Muscle of leg (tissue), 3 donors: ENCODE measurements at regions not wholly inside any gene's neighbourhood (a gene's known extent, or its start where the extent isn't known, plus 50 kb on each side); places are given as distances from the start of the nearest gene placed in this dataset.
"Not testable (repeated sequence)": the region's sequence is repeated elsewhere in the genome, so short reads cannot be mapped to it uniquely, and the experiment has no call there.

ENCODE experiments used
- DNase-seq: peaks from one replicate; pipeline ENCODE4 v3.0.0; 2013
- H3K27ac ChIP-seq: one replicate; pipeline ENCODE4 v1.5.1; 2013; ENCODE audit warnings: mild to moderate bottlenecking, low read length, control low read depth
- H3K27me3 ChIP-seq: one replicate; pipeline ENCODE4 v1.6.1; 2013; ENCODE audit warnings: low read length; ENCODE audit not compliant: control insufficient read depth, insufficient read depth
- H3K36me3 ChIP-seq: one replicate; pipeline ENCODE4 v1.6.1; 2013; ENCODE audit warnings: low read length; ENCODE audit not compliant: control insufficient read depth, insufficient read depth
- H3K4me1 ChIP-seq: one replicate; pipeline ENCODE4 v1.6.1; 2013; ENCODE audit warnings: low read length; ENCODE audit not compliant: control insufficient read depth, insufficient read depth
- H3K4me3 ChIP-seq: one replicate; pipeline ENCODE4 v1.5.1; 2013; ENCODE audit warnings: low read length, control low read depth
- H3K9me3 ChIP-seq: replicated peaks from 2 replicates; pipeline ENCODE4 v1.6.1; 2013; ENCODE audit warnings: low read depth, low read length; ENCODE audit not compliant: control insufficient read depth
- WGBS: methylation state at CpG from one replicate; pipeline ENCODE4 v1.1.5; 2013; ENCODE audit warnings: missing lambda C conversion rate; ENCODE audit not compliant: insufficient coverage; 5-methylcytosine and 5-hydroxymethylcytosine counted together

GRCh38 chr10:34890939-34891338 lies 75.8 kb upstream of the PARD3 start:
- H3K27me3 ChIP-seq = no peaks in the 10 kb centered on the region
- no peak overlapping the region for H3K4me3 ChIP-seq
- H3K36me3 ChIP-seq = no peaks in the 10 kb centered on the region
- 46% methylated on average over 2 of the region's 2 CpGs for WGBS
- H3K27ac ChIP-seq = no peak overlapping the region
- no peaks in the 10 kb centered on the region for H3K4me1 ChIP-seq
- no peaks in the 10 kb centered on the region for H3K9me3 ChIP-seq
- DNase-seq = no peak

GRCh38 chr10:34889004-34889869 lies 74.1 kb upstream of the PARD3 start:
- H3K4me1 ChIP-seq = no peaks in the 10 kb centered on the region
- no peak overlapping the region for H3K27ac ChIP-seq
- 90% methylated on average over 12 of the region's 16 CpGs for WGBS

DNA sequence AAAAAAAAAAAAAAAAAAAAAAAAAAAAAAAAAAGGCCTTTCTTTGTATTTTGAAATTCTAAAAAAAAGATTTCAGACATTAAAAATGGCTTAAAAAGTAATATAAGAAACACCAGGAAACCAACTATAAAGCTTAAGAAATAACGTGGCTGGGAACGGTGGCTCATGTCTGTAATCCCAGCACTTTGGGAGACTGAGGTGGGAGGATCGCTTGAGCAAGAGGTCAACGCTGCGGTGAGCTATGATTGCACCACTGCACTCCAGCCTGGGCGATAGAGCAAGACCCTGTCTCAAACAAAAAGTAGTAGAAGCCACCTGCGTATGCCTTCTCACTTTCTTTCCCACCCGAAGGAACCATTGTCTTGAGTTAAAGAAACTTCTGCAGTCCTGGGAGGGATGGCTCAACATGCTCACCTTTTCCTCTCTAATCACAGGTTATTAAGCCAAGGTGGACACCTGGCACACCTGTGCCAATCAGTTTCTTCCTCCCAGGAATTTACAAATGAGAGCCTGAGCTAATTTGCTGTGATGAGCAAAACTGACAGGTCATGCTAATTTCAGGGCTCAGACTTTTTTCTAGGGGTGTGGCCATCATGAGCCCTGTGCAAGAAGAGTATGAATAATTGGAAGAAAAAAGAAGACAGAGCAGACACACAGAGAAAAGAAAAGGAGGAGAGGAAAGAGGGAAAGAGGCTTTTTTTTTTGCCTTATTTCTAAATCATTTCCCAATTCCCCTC lies 72.0 kb upstream of the PARD3 start:
- H3K27ac ChIP-seq = no peak overlapping the region
- no peak for DNase-seq
- H3K4me1 ChIP-seq = no peaks in the 10 kb centered on the region
- no peaks in the 10 kb centered on the region for H3K27me3 ChIP-seq
- H3K9me3 ChIP-seq = no peaks in the 10 kb centered on the region
- 90% methylated on average over 6 of the region's 8 CpGs for WGBS
- H3K4me3 ChIP-seq = no peak overlapping the region
- no peaks in the 10 kb centered on the region for H3K36me3 ChIP-seq

More at GRCh38 chr10:34889004-34889869, 74.1 kb upstream of the PARD3 start:
- H3K36me3 ChIP-seq = no peaks in the 10 kb centered on the region
- DNase-seq = no peak
- no peaks in the 10 kb centered on the region for H3K9me3 ChIP-seq
- no peaks in the 10 kb centered on the region for H3K27me3 ChIP-seq
- H3K4me3 ChIP-seq = no peak overlapping the region

DNA sequence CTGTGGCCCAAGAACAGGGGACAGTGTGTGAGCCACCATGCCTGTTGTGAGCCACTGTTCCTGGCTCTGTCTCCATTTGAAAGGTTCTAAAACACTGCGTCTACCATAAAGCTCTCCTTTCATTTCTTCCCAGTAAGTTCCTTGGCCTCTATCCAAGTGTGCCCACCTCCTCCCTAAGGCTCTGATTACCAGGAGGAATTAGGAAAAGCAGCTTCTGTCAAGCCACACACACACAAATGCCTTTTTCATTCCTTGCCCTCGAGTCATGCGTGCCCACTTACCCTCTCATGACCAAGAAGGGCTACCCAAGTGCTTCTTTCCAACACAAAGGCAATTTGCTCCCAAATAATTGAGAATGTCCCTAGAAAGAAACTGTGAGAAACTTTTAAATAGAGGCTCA lies 70.8 kb upstream of the PARD3 start:
- Histone ChIP-seq H3K36me3 (no peaks in the 10 kb centered on the region), H3K27me3 (no peaks in the 10 kb centered on the region), H3K9me3 (no peaks in the 10 kb centered on the region), H3K4me1 (no peaks in the 10 kb centered on the region), H3K27ac (no peak overlapping the region), H3K4me3 (no peak overlapping the region)
- 100% methylated on average over 1 of the region's 3 CpGs for WGBS
- DNase-seq = no peak

DNA sequence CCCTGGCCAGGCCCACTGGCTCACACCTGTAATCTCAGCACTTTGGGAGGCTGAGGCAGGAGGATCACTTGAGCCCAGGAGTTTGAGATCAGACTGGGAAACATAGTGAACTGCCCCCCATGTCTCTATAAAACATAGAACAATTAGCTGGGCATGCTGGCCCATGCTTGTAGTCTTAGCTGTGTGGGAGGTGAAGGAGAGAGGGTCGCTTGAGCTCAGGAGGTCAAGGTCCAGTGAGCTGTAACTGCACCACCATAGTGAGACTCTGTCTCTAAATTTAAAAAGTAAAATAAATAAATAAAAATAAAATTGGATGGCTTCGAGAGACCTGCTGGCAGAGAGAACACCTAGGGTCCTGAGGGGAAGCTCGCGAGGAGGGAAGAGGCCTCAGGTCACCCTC lies 69.9 kb upstream of the PARD3 start:
- no peaks in the 10 kb centered on the region for H3K27me3 ChIP-seq
- 92% methylated on average over 2 of the region's 4 CpGs for WGBS
- no peaks in the 10 kb centered on the region for H3K4me1 ChIP-seq
- H3K27ac ChIP-seq = no peak overlapping the region
- no peak overlapping the region for H3K4me3 ChIP-seq
- H3K36me3 ChIP-seq = no peaks in the 10 kb centered on the region
- H3K9me3 ChIP-seq = no peaks in the 10 kb centered on the region
- no peak for DNase-seq

GRCh38 chr10:34884272-34884952 lies 69.3 kb upstream of the PARD3 start:
- H3K4me1 ChIP-seq = no peaks in the 10 kb centered on the region
- H3K27me3 ChIP-seq = no peaks in the 10 kb centered on the region
- H3K36me3 ChIP-seq = no peaks in the 10 kb centered on the region
- WGBS = 89% methylated on average over 2 of the region's 4 CpGs
- H3K4me3 ChIP-seq = no peak overlapping the region
- DNase-seq = no peak
- no peaks in the 10 kb centered on the region for H3K9me3 ChIP-seq
- H3K27ac ChIP-seq = no peak overlapping the region

GRCh38 chr10:34880817-34881216 lies 65.7 kb upstream of the PARD3 start:
- no peaks in the 10 kb centered on the region for H3K4me1 ChIP-seq
- no peak overlapping the region for H3K4me3 ChIP-seq
- H3K36me3 ChIP-seq = no peaks in the 10 kb centered on the region
- 72% methylated on average over 2 of the region's 7 CpGs for WGBS
- no peaks in the 10 kb centered on the region for H3K27me3 ChIP-seq
- no peaks in the 10 kb centered on the region for H3K9me3 ChIP-seq
- DNase-seq = no peak
- no peak overlapping the region for H3K27ac ChIP-seq

- H3K9me3 ChIP-seq, H3K27me3 ChIP-seq, H3K36me3 ChIP-seq, H3K4me3 ChIP-seq, H3K4me1 ChIP-seq, H3K27ac ChIP-seq, DNase-seq: not testable (repeated sequence)
- no CpG with 5 or more reads among the region's 1 CpG for WGBS
Measured at GRCh38 chr10:34878651-34879050, 63.6 kb upstream of the PARD3 start.

GRCh38 chr10:34875061-34875460 lies 60.0 kb upstream of the PARD3 start:
- no peaks in the 10 kb centered on the region for H3K27me3 ChIP-seq
- WGBS = 90% methylated on average over 8 of the region's 11 CpGs
- no peak overlapping the region for H3K4me3 ChIP-seq
- H3K36me3 ChIP-seq = no peaks in the 10 kb centered on the region
- H3K27ac ChIP-seq = no peak overlapping the region
- DNase-seq = no peak
- no peaks in the 10 kb centered on the region for H3K4me1 ChIP-seq
- H3K9me3 ChIP-seq = no peaks in the 10 kb centered on the region

DNA sequence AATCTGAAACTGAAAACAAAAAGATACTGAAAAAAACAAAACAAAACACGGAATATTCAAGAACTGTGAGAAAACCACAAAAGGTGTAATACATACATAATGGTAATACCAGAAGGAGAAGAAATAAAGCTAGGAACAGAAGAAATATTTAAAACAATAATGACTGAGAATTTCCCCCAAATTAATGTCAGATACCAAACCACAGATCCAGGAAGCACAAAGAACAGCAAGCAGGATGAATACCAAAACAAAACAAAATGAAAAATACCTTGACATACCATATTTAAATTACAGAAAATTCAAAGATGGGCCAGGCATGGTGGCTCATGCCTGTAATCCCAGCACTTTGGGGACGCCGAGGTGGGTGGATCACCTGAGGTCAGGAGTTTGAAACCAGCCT lies 57.7 kb upstream of the PARD3 start:
- no peaks in the 10 kb centered on the region for H3K27me3 ChIP-seq

More for the DNA sequence above, 57.7 kb upstream of the PARD3 start:
- no peaks in the 10 kb centered on the region for H3K36me3 ChIP-seq
- no peak overlapping the region for H3K27ac ChIP-seq
- H3K9me3 ChIP-seq = no peaks in the 10 kb centered on the region
- DNase-seq = no peak
- H3K4me1 ChIP-seq = no peaks in the 10 kb centered on the region
- 93% methylated on average over 2 of the region's 3 CpGs for WGBS
- no peak overlapping the region for H3K4me3 ChIP-seq
